GM18517 (cell line): ENCODE measurements at regions not wholly inside any gene's neighbourhood (a gene's known extent, or its start where the extent isn't known, plus 50 kb on each side); places are given as distances from the start of the nearest gene placed in this dataset.

Experiments
- ATAC-seq: cut with Tn5 transposase; IDR thresholded peaks from one replicate; pipeline ENCODE4 v1.9.1; 2021; ENCODE audit warnings: mild to moderate bottlenecking, moderate library complexity; ENCODE audit not compliant: unreplicated experiment

DNA sequence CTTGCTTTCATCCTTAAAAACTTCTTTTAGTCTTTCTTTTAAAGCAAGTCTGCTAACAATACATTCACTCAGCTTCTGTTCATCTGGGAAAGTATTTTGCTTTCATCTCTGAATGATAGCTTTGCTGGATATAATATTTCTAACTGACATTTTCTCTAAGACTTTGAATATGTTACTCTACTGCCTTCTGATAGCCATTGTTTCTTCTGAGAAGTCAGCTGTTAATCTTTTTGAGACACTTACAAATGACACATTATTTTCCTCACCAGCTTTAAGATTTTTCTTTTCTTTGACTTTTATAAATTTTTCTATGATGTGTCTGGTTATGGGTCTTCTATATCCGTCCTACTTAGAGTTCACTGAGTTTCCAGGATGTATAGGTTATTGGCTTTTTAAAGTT is 643.1 kb downstream of the KCNA4 start:
- ATAC-seq: no peak

DNA sequence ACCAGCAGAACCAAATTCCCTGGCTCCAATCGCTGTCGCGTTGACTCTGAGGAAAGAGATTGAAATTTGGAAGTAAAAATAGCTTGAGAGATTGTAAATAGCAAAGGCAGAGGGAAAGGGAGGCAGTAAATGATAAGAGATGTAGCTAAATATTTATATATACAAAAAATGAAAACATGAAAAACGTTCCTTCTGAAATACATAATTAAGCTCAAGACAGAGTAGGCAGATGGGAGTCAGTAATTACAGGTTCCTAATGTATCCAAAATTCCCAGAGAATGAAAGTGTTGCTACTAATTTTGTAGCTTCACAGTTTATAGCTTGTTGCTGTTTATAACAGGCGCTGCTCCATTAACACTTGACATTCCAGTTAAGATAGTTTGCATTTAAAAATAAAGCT is 648.7 kb downstream of the KCNA4 start:
- ATAC-seq: no peak

DNA sequence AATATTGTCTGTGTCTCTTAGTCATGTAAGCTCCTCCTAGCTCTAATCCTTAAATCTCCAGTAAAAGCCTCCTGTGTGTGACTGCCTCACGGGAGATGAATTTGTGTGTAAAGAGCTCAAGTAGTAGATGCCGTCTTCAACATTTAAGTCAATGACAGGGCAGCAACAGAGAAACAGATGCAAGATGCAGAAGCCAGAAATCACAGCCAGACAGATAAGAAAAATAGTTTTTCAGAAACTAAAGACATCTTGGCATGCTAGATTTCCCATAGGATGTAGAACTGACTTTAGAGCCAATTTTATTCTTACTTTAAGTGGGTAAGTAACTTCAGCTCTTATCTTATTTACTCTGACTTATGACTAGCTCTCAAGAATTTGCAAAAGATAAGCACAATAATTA is 652.8 kb downstream of the KCNA4 start:
- ATAC-seq: no peak

DNA sequence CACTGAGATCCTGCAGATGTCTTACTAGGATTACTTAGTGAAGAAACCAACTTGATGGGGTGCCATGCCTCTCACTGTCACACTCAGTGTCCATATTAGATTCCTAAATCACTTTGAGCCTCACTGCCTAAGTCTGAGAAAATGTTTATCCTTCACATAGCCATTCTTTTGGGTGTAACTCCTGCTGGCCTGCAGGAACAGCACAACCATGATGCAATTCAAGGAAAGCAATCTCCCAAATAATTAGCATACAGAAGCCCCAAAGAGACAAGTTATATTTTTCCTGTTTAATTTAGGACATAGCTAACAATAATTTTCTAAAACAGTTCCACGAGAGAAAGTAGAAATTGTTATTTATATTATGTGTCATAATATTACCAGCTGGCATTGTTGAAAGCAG is 655.5 kb downstream of the KCNA4 start:
- ATAC-seq: no peak

DNA sequence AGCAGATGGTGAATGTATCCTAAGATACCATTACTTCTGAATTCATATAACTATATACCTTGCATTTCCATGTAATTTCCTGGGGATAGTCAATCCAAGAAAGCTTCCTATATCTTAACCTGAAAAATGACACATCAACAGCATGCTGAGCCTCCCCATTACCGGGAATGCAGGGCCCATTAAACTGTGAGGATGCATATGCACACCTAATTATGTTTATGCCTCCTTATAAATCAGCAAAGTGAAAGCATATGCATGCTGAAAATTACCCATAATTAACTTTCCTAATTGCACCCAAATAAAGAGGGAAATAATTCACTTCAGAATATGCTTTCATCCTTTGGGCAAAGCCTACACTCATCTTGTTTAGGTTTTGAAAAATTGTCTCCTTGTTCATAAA is 663.0 kb downstream of the KCNA4 start:
- ATAC-seq: no peak

DNA sequence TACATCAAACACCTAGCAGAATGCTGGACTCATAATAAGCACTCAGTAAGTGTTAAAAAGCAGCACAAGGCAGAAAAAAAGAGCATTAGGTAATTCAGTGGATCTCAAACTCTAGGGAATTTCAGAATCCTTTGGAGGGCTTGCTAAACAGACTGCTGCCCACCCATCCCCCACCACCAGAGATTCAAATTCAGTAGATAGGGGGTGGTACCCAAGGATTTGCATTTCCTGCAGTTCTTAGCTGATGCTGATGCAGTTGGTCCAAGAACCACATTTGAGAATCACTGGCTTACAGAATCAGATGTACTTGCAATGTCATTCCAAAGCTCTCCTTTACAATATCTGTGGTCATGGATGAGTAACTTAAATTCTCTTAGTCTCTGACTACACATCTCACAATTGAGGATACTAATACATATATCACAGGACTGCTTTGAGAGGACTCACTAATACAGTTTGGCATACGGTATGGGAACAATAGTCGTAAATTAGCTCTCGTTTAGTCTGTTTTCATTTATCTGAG is 664.5 kb downstream of the KCNA4 start:
- no peak for ATAC-seq

DNA sequence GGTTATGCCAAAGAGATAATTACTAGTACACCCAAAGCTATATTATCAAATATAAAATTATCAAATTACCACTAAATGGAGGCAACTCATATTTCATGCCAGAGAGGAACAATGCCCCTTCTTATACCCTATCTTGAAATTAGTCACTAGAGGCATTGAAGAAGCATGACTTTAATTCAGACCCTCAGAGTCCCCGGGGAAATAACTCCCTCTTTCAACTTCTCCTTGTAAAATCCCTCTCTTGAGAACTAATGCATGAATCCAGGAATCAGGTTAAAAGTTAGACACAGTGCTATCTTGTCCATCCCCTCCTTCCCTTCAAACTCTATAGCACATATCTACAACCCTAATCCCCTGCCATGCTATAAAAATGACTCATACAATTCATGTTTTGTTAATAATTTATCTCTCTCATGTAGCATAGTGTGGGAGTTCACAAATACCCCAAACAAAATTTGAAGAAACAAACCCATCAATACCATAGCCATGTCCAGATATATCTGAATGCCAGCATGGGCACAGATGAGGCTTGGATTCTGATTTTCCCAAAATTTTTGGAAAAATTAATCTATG is 665.4 kb downstream of the KCNA4 start:
- ATAC-seq: no peak

DNA sequence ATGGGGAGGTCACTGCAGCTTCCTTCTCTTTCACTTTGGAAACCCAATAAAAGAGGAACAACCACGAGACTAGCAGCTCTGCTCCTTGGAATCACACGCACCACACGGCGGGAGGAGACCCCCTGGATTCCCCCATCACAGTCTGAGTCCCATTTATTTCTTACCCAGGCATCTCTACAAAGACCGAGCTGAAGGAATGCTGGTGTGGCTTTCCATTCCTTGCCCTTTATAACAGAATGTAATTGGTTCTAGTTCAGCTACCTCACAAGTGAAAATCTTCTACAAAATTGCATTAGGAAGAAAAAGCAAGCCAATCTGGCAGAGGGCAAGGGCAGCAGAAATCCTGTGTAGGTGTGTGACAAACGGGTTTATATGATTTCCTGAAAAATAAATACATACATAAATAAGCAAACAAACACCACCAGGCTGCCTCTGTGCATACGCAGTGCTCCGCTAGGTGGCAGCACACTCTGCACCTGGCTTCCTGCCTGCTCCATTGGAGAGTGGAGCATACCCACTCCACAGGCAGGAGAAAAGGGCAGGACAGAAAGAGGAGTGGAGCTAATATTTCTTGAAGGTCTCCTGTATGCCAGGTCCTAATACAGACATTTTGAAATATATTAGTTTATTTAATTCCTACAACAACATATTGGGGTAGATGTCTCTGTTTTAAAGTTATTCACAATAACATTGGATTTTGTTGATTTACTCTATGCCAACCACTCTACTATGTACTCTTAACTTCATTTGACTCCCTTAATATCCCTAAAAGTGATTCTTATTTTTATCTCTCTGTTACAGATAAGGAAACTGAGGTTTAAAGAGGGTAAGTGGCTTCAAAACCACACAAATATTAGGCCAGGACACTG is 673.1 kb downstream of the KCNA4 start:
- peak; percentile 93 for ATAC-seq

DNA sequence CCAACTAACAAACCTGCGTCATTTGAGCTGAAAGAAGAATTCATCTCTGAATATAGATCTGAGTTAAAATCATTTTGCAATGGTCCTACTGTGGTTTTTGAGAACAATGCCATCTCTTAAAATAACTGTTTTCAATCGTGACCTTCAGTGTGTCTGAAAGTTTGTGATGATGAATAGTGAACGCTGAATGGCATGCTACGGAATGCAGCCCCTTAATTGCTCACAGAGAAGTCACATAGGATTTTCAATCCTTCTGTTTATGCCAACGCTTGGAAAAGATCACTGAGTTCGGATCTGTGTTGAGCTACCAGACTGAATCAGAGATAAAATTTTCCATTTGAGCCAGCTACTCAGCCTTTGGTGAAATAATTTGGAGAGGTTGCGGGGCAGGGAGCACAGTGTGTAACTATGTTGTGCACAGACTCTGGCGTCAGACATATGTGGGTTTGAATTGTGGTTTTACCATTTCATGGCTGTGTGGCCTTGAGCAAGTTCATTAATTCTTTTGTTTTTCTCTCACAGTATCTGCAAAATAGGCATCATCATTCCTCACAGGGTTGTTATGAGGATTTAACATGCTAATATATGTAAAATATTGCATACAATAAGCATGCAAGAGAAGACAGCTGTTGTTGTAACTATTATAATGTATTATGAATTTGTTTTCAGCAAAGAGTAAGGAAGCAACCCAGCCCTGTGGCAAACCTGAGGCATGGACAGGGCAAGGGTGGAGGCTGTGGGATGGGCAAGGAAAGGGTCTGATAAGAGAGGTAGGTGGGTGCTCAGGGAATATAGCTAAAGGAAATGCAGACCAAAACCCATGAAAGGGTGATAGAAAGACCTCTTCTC is 679.9 kb downstream of the KCNA4 start:
- no peak for ATAC-seq

DNA sequence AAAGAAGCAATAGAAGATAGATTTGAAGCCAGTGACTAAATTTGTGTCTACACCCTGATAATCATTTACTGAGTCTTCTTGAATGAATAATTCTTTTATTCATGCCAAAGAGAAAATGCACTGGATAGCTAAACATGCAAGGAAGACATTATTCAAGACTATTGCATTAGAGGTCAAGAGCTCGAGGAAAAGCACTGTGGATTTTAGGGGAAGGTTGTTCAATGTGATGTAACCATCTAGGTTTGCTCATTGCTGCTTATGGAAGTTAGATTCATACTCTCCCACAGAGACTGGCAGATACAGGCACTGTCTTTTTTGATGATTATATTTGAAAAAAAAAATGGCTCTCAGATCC is 682.1 kb downstream of the KCNA4 start:
- no peak for ATAC-seq

DNA sequence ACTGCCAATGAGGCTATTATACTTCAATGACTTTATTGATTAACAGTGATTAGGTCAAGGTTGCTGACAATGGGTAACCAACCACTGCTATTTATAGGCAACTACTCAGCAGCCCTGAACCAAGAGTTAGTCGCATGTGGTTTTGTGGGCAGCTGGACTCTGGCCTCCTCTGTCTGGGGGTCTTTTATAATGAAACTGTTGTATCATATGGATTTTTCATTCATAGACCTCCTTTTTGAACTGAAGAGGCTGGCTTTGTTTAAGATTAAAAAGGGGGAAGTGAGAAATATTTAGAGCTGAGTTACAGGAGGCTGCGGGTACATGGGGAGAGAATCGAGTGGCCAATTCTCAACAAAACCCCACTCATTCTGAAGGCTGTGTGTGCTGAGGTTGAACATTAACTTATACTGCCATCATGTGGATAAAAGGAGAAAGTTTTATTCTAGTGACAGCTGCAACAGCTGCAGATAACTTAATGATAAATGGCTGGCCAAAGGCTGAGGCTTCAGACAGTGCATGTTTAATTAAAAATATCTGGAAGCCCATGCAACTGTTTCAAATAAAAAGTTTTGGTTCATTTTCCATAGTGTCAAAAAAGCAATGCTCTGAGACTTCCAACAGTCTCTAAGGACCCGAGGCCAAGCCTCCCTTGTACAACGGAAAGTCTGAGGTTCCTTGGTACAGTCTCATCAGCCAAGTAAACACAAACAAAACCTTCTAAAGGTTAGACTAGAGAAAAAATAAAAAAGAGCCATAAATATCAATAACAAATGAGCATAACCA is 682.6 kb downstream of the KCNA4 start:
- ATAC-seq: peak; percentile 96

DNA sequence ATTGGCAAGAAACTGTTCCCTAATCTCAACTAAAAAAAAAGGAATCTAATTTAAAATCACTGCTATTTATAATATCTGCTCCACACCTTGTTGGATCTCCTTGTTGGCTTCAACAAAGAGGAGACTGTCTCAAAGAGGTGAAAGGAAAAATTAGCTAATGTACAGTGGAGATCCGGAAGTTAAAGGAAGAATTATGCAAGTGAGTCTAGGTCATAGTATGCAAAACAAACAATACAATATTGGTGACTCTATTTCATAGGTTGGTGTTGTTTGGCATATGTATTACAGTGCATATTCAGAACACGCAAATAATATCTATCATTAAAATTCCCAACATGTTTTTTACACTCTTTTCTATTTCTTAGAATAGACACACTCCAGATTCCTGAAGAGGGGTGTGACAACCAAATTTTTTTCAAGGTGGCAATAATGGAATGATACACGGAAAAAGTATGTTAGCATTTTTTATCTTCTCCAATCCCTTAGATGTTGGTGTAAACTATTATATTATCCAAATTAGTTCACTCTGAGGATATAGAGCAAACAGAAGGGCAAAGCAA is 685.3 kb downstream of the KCNA4 start:
- ATAC-seq: no peak

DNA sequence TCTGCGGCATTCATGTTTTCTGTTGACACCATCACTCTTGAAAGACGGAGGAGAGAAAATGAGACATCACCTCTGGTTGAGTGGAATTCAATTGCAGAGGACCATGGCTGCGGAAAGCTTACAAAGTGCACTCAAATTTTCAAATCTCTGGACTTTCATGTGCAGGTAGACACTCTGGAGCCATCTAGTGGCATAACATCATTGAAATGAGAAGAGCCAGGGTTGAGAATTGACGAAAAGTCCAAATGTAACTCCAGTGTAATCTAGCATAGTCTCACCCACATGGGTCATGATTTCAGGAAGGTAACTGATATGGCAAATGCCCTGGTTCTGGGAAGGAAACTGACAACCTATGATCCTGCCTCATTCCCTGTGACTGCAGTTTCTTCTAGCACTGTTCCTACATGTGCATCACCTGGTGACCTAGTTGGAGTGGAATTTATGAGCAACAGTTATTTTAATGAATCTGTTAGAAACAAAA is 687.8 kb downstream of the KCNA4 start:
- ATAC-seq: no peak

DNA sequence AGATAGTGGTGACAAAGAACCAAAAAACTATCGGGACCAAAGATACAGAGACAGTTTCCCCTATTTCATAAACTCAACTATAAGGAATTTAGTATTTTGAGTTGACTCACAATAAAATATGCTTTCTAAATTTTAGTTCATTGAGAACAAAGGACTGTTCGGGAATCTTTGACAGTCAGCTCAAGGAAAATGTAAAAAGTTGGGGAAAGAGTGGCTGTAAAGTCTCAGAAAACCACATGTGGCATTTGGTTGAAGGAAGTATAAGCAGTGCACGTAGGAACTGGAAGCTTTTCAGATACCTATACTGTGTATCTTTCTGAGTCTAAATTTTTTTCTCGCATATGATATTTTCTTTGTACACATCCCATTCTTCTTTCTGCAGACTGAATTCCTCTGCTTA is 688.9 kb downstream of the KCNA4 start:
- no peak for ATAC-seq

DNA sequence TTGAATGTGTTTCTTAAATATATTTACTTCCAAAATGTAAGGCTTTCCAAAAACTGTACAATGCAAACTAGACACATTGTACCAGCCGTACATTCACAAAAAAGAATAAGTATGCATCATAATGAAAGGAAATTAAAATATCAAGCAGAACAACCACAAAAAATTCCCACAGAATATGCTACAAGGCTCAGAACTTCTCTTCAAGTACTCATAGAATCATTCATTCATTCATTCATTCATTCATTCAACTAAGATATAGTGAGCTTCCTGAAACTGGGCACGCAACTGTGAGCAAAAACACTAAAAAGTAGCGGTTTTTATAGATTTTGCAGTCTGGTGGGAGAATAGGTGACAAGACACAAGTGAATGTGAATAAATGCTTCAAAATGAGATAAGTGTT is 690.1 kb downstream of the KCNA4 start:
- ATAC-seq: no peak

DNA sequence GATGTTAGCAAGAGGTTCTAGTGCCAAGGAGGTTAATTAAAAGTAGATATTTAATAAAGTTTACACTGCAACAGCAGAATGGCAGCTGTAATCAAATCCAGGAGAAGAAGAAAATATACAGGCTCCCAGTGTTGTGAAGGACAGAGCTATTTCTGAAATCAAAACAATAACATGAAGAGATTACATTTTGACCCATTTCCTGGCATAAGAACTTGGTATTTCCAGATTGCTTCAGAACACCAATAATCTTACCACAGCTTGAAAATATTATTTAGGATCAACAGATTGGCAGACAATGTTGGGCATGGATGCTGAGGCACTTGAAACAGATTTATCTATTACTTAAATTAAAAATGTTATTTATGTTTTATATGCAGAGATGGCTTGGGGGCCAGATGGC is 692.5 kb downstream of the KCNA4 start:
- ATAC-seq: no peak

DNA sequence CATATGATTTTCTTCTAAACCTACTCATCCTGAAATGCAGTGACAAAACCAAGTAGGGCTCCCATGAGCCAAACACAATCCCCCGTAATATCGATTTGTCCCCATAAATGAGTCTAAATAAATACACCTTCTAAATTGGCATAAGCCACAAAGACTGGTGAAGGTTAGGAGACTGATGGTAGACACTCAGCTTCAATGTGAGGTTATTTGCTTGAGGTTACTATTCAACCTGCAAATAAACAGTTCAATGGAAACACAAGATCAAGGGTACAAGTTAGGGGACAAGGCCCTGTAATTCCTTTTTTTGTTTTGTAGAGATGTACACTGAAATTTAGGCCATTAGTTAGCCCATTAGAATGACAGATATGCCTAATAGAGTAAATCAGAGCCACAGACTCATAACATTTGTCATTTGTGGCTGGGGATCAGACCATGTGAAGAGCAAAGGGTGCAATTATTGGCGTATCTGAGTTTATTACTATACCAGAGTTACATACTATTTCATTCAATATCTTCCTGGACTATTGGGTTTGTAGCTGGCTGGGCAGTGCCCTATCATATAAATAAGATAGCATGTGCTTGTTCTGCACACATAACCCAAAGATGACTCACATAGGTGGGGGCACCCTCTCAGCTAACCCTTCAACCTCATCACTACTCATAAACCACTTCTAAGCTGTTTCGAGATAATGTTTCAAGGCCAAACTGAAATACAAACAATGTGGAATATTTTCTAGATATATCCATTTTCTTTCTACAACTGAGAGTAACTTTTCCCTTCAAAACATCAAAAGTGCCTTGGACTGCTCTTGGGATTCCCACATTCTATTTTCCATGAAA is 695.3 kb downstream of the KCNA4 start:
- ATAC-seq: no peak

DNA sequence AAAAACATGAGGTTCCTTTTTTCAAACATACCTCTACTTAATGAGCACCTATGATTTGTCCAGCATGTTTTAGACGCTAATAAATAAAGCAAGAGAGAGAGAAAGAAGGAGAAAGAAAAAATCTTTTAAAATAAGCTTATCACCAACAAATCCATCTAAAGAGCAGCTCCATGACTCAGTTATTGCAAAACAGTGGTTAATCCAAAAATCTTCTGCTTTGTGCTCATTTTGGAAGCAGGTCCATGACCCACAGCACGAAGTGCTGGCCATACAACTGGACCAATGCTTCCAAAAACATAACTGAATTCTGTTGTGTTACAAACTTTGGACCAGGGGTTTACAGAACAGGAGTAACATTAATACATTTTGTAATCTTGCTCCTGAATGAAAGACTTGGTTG is 696.6 kb downstream of the KCNA4 start:
- no peak for ATAC-seq

DNA sequence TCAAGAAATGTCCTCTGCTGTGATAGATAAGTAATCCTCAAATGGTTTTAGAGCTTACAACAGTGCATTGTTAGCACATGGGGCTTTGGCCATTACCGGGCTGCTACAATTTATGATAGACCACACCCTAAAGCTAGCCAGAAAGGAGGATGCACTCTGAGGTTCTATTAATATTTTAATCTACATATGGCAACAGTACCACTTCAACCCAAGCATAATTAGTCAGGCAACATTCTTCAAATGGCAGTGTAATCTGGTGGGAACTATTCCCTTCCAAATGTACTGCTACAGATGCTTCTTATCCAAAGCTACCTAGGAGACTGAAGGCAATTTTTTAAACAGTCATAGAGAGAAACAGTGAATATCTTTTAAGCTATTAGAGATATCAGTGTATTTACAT is 697.6 kb downstream of the KCNA4 start:
- ATAC-seq: no peak
